CD8-positive, alpha-beta memory T cell (primary cell): ENCODE measurements at regions not wholly inside any gene's neighbourhood (a gene's known extent, or its start where the extent isn't known, plus 50 kb on each side); places are given as distances from the start of the nearest gene placed in this dataset.
"Not testable (repeated sequence)": the region's sequence is repeated elsewhere in the genome, so short reads cannot be mapped to it uniquely, and the experiment has no call there.

Experiments used
- CTCF ChIA-PET: fragments of 350-600 bp; sonication (Branson Sonifier 250); formaldehyde crosslinking; loops from one replicate; lab custom pipeline; 2021; ENCODE audit warnings: antibody characterized with exemption; lab: Charles Lee
- POLR2A ChIA-PET: fragments of 350-600 bp; sonication (Branson Sonifier 250); formaldehyde crosslinking; loops from one replicate; lab custom pipeline; 2021; ENCODE audit warnings: antibody characterized with exemption; lab: Charles Lee
- DNase-seq, 5 donors: peaks; one replicate each; pipeline versions ENCODE4 v3.0.0 to v3.0.0-alpha.2; 2020 to 2022; ENCODE audit warnings: mixed read lengths in 1 of 5
- H3K27ac ChIP-seq: one replicate; pipeline ENCODE4 v1.7.0; 2013; ENCODE audit warnings: low read depth, mild to moderate bottlenecking, low read length, moderate library complexity
- H3K27me3 ChIP-seq: 2 replicates; pipeline ENCODE4 v1.7.0; 2013; ENCODE audit warnings: low read length, mild to moderate bottlenecking; ENCODE audit not compliant: insufficient read depth, poor library complexity, severe bottlenecking
- H3K36me3 ChIP-seq: 2 replicates; pipeline ENCODE4 v1.7.0; 2013; ENCODE audit warnings: mild to moderate bottlenecking, low read length, moderate library complexity; ENCODE audit not compliant: insufficient read depth
- H3K4me1 ChIP-seq: 2 replicates; pipeline ENCODE4 v1.7.0; 2013; ENCODE audit warnings: mild to moderate bottlenecking, low read length, moderate library complexity; ENCODE audit not compliant: insufficient read depth
- H3K4me3 ChIP-seq: 2 replicates; pipeline ENCODE4 v1.7.0; 2013; ENCODE audit warnings: mild to moderate bottlenecking, low read length
- H3K9me3 ChIP-seq: 2 replicates; pipeline ENCODE4 v1.7.0; 2013; ENCODE audit warnings: mild to moderate bottlenecking, low read length
- H3K27ac Mint-ChIP-seq, 8 donors: one replicate each; pipeline ENCODE4 v1.8.0; 2020 to 2021; ENCODE audit warnings: mixed read lengths in 8 of 8, mild to moderate bottlenecking in 6 of 8, inconsistent platforms in 3 of 8, moderate library complexity in 3 of 8
- H3K27me3 Mint-ChIP-seq, 2 donors: one replicate each; pipeline ENCODE4 v1.8.0; 2020 to 2021; ENCODE audit warnings: mixed read lengths in 2 of 2, mild to moderate bottlenecking in 1 of 2, moderate library complexity in 1 of 2
- H3K36me3 Mint-ChIP-seq, 3 donors: one replicate each; pipeline ENCODE4 v1.8.0; 2020 to 2021; ENCODE audit warnings: mixed read lengths in 3 of 3, inconsistent platforms in 1 of 3, mild to moderate bottlenecking in 1 of 3
- H3K4me1 Mint-ChIP-seq, 3 donors: one replicate each; pipeline ENCODE4 v1.8.0; 2020 to 2021; ENCODE audit warnings: mixed read lengths in 3 of 3, inconsistent platforms in 1 of 3, mild to moderate bottlenecking in 1 of 3
- H3K4me3 Mint-ChIP-seq, 7 donors: one replicate each; pipeline ENCODE4 v1.8.0; 2020 to 2021; ENCODE audit warnings: mixed read lengths in 7 of 7, mild to moderate bottlenecking in 6 of 7, moderate library complexity in 4 of 7, inconsistent platforms in 2 of 7
- H3K9me3 Mint-ChIP-seq, 5 donors: one replicate each; pipeline ENCODE4 v1.8.0; 2020 to 2022; ENCODE audit warnings: mixed read lengths in 5 of 5, mild to moderate bottlenecking in 3 of 5, moderate library complexity in 2 of 5, inconsistent platforms in 1 of 5

DNA sequence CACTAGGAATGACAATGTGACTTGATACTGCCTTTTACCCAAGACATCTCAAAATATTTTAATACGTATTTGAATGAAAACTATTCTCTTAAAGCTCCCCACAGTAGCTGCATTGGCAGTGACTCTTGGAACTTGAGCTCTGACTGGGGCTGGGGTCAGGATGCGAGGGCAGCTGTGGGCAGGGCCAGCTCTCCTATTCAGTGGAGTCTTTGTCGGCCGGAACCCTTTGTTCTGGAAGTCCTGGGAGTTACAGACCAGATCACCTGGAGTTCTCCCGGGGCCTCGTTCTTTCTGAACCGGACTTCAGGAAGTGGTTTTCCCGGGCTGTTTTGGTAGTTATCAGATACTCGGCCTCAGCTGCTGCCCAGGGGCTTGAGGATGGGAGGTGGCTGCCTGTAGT lies 84.9 kb downstream of the NPIPB11 start:
- Histone ChIP-seq H3K27me3 (no peaks in the 10 kb centered on the region), H3K27ac (no peak overlapping the region), H3K4me3 (no peak overlapping the region), H3K4me1 (no peaks in the 10 kb centered on the region), H3K36me3 (no peaks in the 10 kb centered on the region), H3K9me3 (no peaks in the 10 kb centered on the region)
- H3K36me3 Mint-ChIP-seq, result peaks cover 0 to 5% (median 2%) of the 10 kb centered on the region in 3 donors
- POLR2A ChIA-PET, result no interaction called here
- H3K9me3 Mint-ChIP-seq, result no peaks in the 10 kb centered on the region
- CTCF ChIA-PET, result no interaction called here
- no peaks in the 10 kb centered on the region for H3K4me1 Mint-ChIP-seq
- H3K27me3 Mint-ChIP-seq, result no peaks in the 10 kb centered on the region
- H3K4me3 Mint-ChIP-seq, result no peak overlapping the region
- H3K27ac Mint-ChIP-seq, result peak overlapping the region in 1 of 8 donors; percentile 32
- no peak for DNase-seq

GRCh38 chr16:29321000-29321393 lies 85.5 kb downstream of the NPIPB11 start:
- H3K36me3 ChIP-seq, result no peaks in the 10 kb centered on the region
- H3K4me1 ChIP-seq, result no peaks in the 10 kb centered on the region
- Mint-ChIP-seq H3K36me3 (peaks cover 0 to 3% (median 2%) of the 10 kb centered on the region in 3 donors), H3K27ac (no peak overlapping the region), H3K27me3 (no peaks in the 10 kb centered on the region), H3K9me3 (no peaks in the 10 kb centered on the region), H3K4me3 (no peak overlapping the region), H3K4me1 (no peaks in the 10 kb centered on the region)
- H3K9me3 ChIP-seq, result no peaks in the 10 kb centered on the region
- ChIA-PET POLR2A (no interaction called here), CTCF (no interaction called here)
- H3K27ac ChIP-seq, result no peak overlapping the region
- DNase-seq, result no peak
- no peak overlapping the region for H3K4me3 ChIP-seq
- H3K27me3 ChIP-seq, result no peaks in the 10 kb centered on the region

DNA sequence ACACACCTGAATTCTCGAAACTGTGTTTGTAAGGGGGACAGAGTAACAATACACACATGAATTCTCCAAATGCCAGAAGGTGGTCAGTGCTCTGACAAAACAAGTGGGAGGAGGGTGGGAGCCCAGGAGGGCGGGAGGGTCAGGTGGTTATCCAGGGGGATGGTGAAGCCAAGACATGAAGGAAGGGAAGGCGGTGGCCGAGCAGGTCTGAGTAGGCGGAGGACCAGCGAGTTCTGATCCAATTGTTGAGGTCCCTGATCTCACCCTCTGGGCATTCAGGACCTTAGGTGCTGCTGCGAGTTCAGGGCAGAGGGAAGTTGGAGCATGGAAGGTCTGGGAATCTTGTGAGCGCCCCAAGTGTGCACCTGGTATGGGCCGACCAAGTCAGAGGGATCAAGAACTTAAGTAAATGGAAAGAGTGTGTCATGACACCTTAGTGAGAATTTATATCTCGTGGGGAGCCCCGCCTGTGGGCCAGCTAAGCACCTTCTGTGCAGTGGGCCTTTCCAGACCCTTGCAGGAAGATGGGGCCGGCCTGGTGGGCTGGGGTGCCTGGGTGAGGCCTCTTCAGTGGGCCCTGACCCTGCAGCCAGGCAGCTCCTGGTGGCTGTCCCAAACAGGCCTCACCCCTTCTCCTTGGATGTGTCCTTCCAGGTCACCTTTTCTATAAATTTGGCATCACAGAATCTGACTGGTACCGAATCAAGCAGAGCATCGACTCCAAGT lies 86.1 kb downstream of the NPIPB11 start:
- POLR2A ChIA-PET, result no interaction called here
- no peak for DNase-seq
- no peak overlapping the region for H3K4me3 Mint-ChIP-seq
- H3K9me3 ChIP-seq, result no peaks in the 10 kb centered on the region
- H3K27ac ChIP-seq, result no peak overlapping the region
- H3K4me3 ChIP-seq, result no peak overlapping the region
- no peaks in the 10 kb centered on the region for H3K36me3 ChIP-seq
- no peaks in the 10 kb centered on the region for H3K4me1 ChIP-seq
- H3K27me3 Mint-ChIP-seq, result no peaks in the 10 kb centered on the region
- CTCF ChIA-PET, result no interaction called here
- peak overlapping the region in 1 of 8 donors; percentile 26 for H3K27ac Mint-ChIP-seq
- no peaks in the 10 kb centered on the region for H3K9me3 Mint-ChIP-seq
- H3K36me3 Mint-ChIP-seq, result peaks cover 0 to 3% (median 2%) of the 10 kb centered on the region in 3 donors
- H3K4me1 Mint-ChIP-seq, result no peaks in the 10 kb centered on the region
- H3K27me3 ChIP-seq, result no peaks in the 10 kb centered on the region

DNA sequence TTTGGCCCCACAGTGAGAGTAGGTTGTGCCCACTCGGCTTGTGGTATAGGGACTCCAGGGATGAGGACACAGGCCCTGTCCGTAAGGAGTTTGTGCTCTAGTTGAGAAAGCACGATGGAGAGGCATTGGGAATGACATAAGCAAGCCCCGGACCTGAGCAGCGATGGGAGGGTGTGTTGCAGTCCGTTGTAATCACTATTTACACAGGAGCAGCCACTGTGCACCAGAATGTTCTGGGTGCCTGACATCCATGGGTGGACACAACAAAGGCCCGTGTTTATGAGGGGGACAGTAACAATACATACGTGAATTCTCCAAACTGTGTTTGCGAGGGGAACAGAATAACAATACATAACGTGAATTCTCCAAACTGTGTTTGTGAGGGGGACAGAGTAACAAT lies 86.8 kb downstream of the NPIPB11 start:
- ChIA-PET CTCF (no interaction called here), POLR2A (no interaction called here)
- H3K9me3 Mint-ChIP-seq, result no peaks in the 10 kb centered on the region
- no peaks in the 10 kb centered on the region for H3K4me1 Mint-ChIP-seq
- H3K27me3 ChIP-seq, result no peaks in the 10 kb centered on the region
- no peaks in the 10 kb centered on the region for H3K27me3 Mint-ChIP-seq
- H3K27ac ChIP-seq, result no peak overlapping the region
- H3K27ac Mint-ChIP-seq, result no peak overlapping the region
- H3K4me3 ChIP-seq, result no peak overlapping the region
- no peaks in the 10 kb centered on the region for H3K36me3 ChIP-seq
- no peak for DNase-seq
- peaks cover 0 to 3% (median 2%) of the 10 kb centered on the region in 3 donors for H3K36me3 Mint-ChIP-seq
- H3K9me3 ChIP-seq, result no peaks in the 10 kb centered on the region
- H3K4me3 Mint-ChIP-seq, result no peak overlapping the region
- no peaks in the 10 kb centered on the region for H3K4me1 ChIP-seq

DNA sequence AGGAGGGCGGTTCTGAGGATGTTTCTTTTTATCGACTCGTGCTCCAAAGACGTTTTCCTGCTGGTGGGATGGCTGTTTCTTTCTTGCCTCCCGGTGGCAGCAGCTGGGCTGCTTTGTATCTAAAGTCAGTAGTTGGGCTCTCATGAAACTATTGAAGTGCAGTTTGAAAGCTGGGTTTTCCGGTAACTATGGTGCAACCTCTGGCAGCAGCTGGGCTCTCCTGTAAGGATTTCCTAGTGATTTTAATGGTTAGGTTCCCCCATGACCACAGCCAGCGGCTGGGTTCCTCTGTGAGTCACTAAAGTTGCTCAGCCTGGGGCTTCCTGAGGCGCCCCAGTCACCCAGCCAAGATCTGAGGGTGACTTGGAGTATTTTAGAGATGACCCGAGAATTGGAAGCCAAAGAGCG lies 87.9 kb downstream of the NPIPB11 start:
- POLR2A ChIA-PET, H3K4me3 ChIP-seq, CTCF ChIA-PET, H3K27me3 ChIP-seq, DNase-seq, H3K27me3 Mint-ChIP-seq, H3K36me3 Mint-ChIP-seq, H3K9me3 Mint-ChIP-seq, H3K4me1 Mint-ChIP-seq, H3K36me3 ChIP-seq, H3K9me3 ChIP-seq, H3K27ac ChIP-seq, H3K27ac Mint-ChIP-seq, H3K4me1 ChIP-seq, H3K4me3 Mint-ChIP-seq: not testable (repeated sequence)

DNA sequence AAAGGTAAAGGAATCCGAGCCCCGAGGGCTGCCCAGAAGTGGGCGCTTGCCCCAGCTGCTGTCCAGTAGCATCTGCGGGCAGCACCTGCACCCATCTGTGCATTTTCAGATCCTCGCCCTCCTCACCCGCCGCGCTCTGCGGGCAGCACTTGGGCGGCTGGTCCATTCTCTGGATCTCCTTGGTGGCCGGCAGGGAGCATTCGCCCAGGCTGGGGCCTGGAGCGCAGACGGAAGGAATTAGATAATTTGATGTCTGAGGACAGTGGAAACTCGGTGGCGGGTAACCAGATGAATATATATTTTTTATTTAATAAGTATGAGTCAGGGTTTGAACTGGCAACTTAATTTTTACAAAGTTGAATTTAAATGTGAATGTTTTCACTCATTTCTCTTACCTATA lies 88.5 kb downstream of the NPIPB11 start:
- no peak overlapping the region for H3K27ac ChIP-seq
- no peak for DNase-seq
- ChIA-PET CTCF (no interaction called here), POLR2A (no interaction called here)
- no peaks in the 10 kb centered on the region for H3K27me3 Mint-ChIP-seq
- H3K27ac Mint-ChIP-seq, result no peak overlapping the region
- H3K4me1 ChIP-seq, result no peaks in the 10 kb centered on the region
- no peaks in the 10 kb centered on the region for H3K9me3 Mint-ChIP-seq
- no peaks in the 10 kb centered on the region for H3K36me3 ChIP-seq
- no peak overlapping the region for H3K4me3 Mint-ChIP-seq
- no peaks in the 10 kb centered on the region for H3K27me3 ChIP-seq
- H3K9me3 ChIP-seq, result no peaks in the 10 kb centered on the region
- no peak overlapping the region for H3K4me3 ChIP-seq
- peaks cover 0 to 6% (median 2%) of the 10 kb centered on the region in 3 donors for H3K36me3 Mint-ChIP-seq
- H3K4me1 Mint-ChIP-seq, result no peaks in the 10 kb centered on the region

GRCh38 chr16:29317269-29317668 lies 89.2 kb downstream of the NPIPB11 start:
- Histone ChIP-seq H3K9me3 (no peaks in the 10 kb centered on the region), H3K27ac (no peak overlapping the region), H3K4me1 (no peaks in the 10 kb centered on the region), H3K4me3 (no peak overlapping the region), H3K36me3 (no peaks in the 10 kb centered on the region), H3K27me3 (no peaks in the 10 kb centered on the region)
- POLR2A ChIA-PET, result no interaction called here
- H3K4me3 Mint-ChIP-seq, result no peak overlapping the region
- H3K9me3 Mint-ChIP-seq, result no peaks in the 10 kb centered on the region
- CTCF ChIA-PET, result no interaction called here
- H3K27me3 Mint-ChIP-seq, result no peaks in the 10 kb centered on the region
- no peak for DNase-seq
- H3K27ac Mint-ChIP-seq, result peak overlapping the region in 2 of 8 donors; percentile 3 to 75
- H3K4me1 Mint-ChIP-seq, result no peaks in the 10 kb centered on the region
- H3K36me3 Mint-ChIP-seq, result peaks cover 0 to 9% (median 2%) of the 10 kb centered on the region in 3 donors

- H3K9me3 Mint-ChIP-seq, result no peaks in the 10 kb centered on the region
Observed at GRCh38 chr16:29316761-29317183, 89.7 kb downstream of the NPIPB11 start.

More at GRCh38 chr16:29316761-29317183, 89.7 kb downstream of the NPIPB11 start:
- ChIA-PET POLR2A (no interaction called here), CTCF (no interaction called here)
- H3K27me3 ChIP-seq, result no peaks in the 10 kb centered on the region
- Mint-ChIP-seq H3K27me3 (no peaks in the 10 kb centered on the region), H3K4me3 (no peak overlapping the region), H3K4me1 (no peaks in the 10 kb centered on the region), H3K36me3 (peaks cover 0 to 9% (median 2%) of the 10 kb centered on the region in 3 donors), H3K27ac (peak overlapping the region in 2 of 8 donors; percentile 3 to 75)
- no peak overlapping the region for H3K27ac ChIP-seq
- no peaks in the 10 kb centered on the region for H3K4me1 ChIP-seq
- H3K4me3 ChIP-seq, result no peak overlapping the region
- H3K9me3 ChIP-seq, result no peaks in the 10 kb centered on the region
- no peak for DNase-seq
- no peaks in the 10 kb centered on the region for H3K36me3 ChIP-seq
